A549 (cell line): ENCODE measurements at regions not wholly inside any gene's neighbourhood (a gene's known extent, or its start where the extent isn't known, plus 50 kb on each side); places are given as distances from the start of the nearest gene placed in this dataset.

ENCODE experiments used
- ATAC-seq, 2 experiments: fragments of 200-7000 bp in 1 of 2; fragments of >200 bp in 1 of 2; cut with Nextera tagmentation in 1 of 2; cut with Tn5 transposase in 1 of 2; 3 replicates each; pipeline versions ENCODE4 v1.8.0 to v1.9.1; 2018 to 2020; ENCODE audit warnings: mild to moderate bottlenecking in 1 of 2, moderate library complexity in 1 of 2
- CTCF ChIA-PET: fragments of 300-600 bp; sonication (Branson Sonifier 250); formaldehyde crosslinking; extraction: SDS; loops from one replicate; lab custom pipeline; 2021; ENCODE audit warnings: antibody characterized with exemption, inconsistent platforms; lab: Yijun Ruan, JAX
- POLR2A ChIA-PET: fragments of 350-600 bp; formaldehyde crosslinking; extraction: SDS; loops from one replicate; lab custom pipeline; 2021; ENCODE audit warnings: antibody characterized with exemption, inconsistent platforms; lab: Yijun Ruan, JAX
- DNase-seq, 2 experiments: peaks; one replicate each; pipeline versions ENCODE4 v3.0.0 to v3.0.0-alpha.2; 2011 to 2016; ENCODE audit warnings: low read depth in 1 of 2, low spot score in 1 of 2
- FAIRE-seq: peaks from 2 replicates; lab custom pipeline; 2011; peaks lifted over from hg19 to GRCh38; lab: Jason Lieb, UNC
- H3K27ac ChIP-seq, 2 experiments: fragments of >200 bp; sonication (Bioruptor Twin); formaldehyde crosslinking; 3 replicates each; pipeline ENCODE4 v1.5.1; 2016 to 2017
- H3K4me1 ChIP-seq: fragments of >200 bp; sonication (Bioruptor Twin); formaldehyde crosslinking; 3 replicates; pipeline ENCODE4 v1.6.1; 2016
- H3K4me2 ChIP-seq: fragments of >200 bp; sonication (Bioruptor Twin); formaldehyde crosslinking; 3 replicates; pipeline ENCODE4 v1.6.1; 2016
- H3K4me3 ChIP-seq: fragments of >200 bp; sonication (Bioruptor Twin); formaldehyde crosslinking; 3 replicates; pipeline ENCODE4 v1.5.1; 2016
- H3K9me3 ChIP-seq: fragments of >200 bp; sonication (Bioruptor Twin); formaldehyde crosslinking; 3 replicates; pipeline ENCODE4 v1.6.1; 2016
- BHLHE40 ChIP-seq: IDR thresholded peaks from 2 replicates; pipeline ENCODE4 v1.6.1; 2012; ENCODE audit warnings: low read depth, low read length, inconsistent platforms
- CBX2 ChIP-seq: fragments of 200-600 bp; sonication (generic); IDR thresholded peaks from 2 replicates; pipeline ENCODE4 v1.6.1; 2016; ENCODE audit warnings: low read depth, mild to moderate bottlenecking, borderline replicate concordance
- CEBPB ChIP-seq, 2 experiments: fragments of >200 bp in 1 of 2; sonication (Bioruptor Twin) in 1 of 2; formaldehyde crosslinking in 1 of 2; IDR thresholded peaks; 2 replicates each; pipeline ENCODE4 v1.6.1; 2012 to 2016
- CHD2 ChIP-seq: fragments of 150-350 bp; IDR thresholded peaks from 2 replicates; pipeline ENCODE4 v1.6.1; 2014; ENCODE audit warnings: low read length; ENCODE audit not compliant: partially characterized antibody
- EHMT2 ChIP-seq: fragments of 200-600 bp; sonication (generic); IDR thresholded peaks from 2 replicates; pipeline ENCODE4 v1.6.1; 2016; ENCODE audit warnings: antibody characterized with exemption, low read depth, mild to moderate bottlenecking, moderate library complexity
- EP300 ChIP-seq, 2 experiments: fragments of >200 bp; sonication (Bioruptor Twin); formaldehyde crosslinking; IDR thresholded peaks; 2 replicates in 1 of 2; 3 replicates in 1 of 2; pipeline ENCODE4 v1.6.1; 2016 to 2017
- HDAC2 ChIP-seq: fragments of 200-600 bp; sonication (generic); IDR thresholded peaks from 2 replicates; pipeline ENCODE4 v1.6.1; 2016
- HOXB5 ChIP-seq: fragments of 250-450 bp; sonication (Bioruptor Pico); IDR thresholded peaks from 2 replicates; pipeline ENCODE4 v1.5.0; 2020; ENCODE audit warnings: mild to moderate bottlenecking, moderate library complexity
- KDM1A ChIP-seq: fragments of 200-600 bp; sonication (generic); IDR thresholded peaks from 2 replicates; pipeline ENCODE4 v1.6.1; 2016; ENCODE audit warnings: low read depth, mild to moderate bottlenecking
- MAFK ChIP-seq: fragments of 450-650 bp; IDR thresholded peaks from 2 replicates; pipeline ENCODE4 v1.6.1; 2014; ENCODE audit not compliant: partially characterized antibody
- MAZ ChIP-seq: fragments of 150-350 bp; IDR thresholded peaks from 2 replicates; pipeline ENCODE4 v1.6.1; 2014; ENCODE audit warnings: antibody characterized with exemption, low read depth, low read length, borderline replicate concordance
- NFE2L2 ChIP-seq: fragments of 150-350 bp; conservative IDR thresholded peaks from 2 replicates; pipeline ENCODE4 v1.6.1; 2014; ENCODE audit warnings: low read length
- NR3C1 ChIP-seq: fragments of >200 bp; sonication (Bioruptor Twin); formaldehyde crosslinking; IDR thresholded peaks from 3 replicates; pipeline ENCODE4 v1.6.1; 2017
- POLR2AphosphoS2 ChIP-seq: conservative IDR thresholded peaks from 2 replicates; pipeline ENCODE4 v1.6.1; 2012; ENCODE audit warnings: low read length, improper control_type of control experiment, inconsistent platforms
- RNF2 ChIP-seq: fragments of 200-600 bp; sonication (generic); IDR thresholded peaks from 2 replicates; pipeline ENCODE4 v1.6.1; 2016; ENCODE audit warnings: low read depth, mild to moderate bottlenecking, antibody characterized with exemption, moderate library complexity, borderline replicate concordance
- WGBS: methylation state at CpG from one replicate; pipeline ENCODE4 v1.1.6; 2017; ENCODE audit errors: missing lambda C conversion rate; 5-methylcytosine and 5-hydroxymethylcytosine counted together
- TF ChIP-seq, protein P1 (sequence below): IDR thresholded peaks from 2 replicates; pipeline ENCODE4 v1.6.1; 2012
- TF ChIP-seq, protein P2 (sequence below): fragments of 150-350 bp; IDR thresholded peaks from 2 replicates; pipeline ENCODE4 v1.6.1; 2014; ENCODE audit warnings: low read depth, mild to moderate bottlenecking, low read length

DNA sequence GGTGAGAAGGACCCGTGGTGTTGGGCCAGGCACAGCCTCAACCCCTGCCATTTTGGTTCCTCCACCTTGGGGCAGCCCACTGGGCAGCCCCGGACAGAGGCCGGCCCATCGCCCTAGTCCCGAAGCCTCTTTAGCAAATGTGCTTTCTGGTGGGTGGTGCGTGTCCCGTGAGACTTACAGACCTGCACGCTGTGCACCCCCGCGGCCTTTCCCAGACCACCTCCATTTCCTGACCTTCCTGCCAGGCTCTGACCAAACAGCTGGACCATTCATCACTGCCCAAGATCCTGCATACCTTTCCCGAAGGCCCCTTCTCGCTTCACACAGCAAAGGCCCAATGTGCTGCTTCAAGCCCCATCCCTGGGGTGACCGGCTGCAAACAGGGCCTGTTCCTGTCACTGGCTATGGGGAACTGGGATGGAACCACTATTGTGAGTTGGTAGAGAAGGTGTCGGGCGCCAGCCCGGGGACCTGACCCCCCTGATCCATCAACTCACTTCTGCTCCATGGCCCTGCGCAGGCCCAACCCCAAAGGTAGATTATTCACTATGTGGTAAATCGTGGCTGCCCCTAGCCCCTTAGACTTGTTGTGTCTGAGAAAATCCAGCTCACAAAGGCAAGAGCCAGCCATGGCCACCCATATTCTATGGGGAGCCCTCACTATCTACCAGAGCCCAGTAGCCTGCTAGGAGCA lies 341.0 kb downstream of the EIPR1 start:
- WGBS: 77% methylated on average over 18 of the region's 18 CpGs

DNA sequence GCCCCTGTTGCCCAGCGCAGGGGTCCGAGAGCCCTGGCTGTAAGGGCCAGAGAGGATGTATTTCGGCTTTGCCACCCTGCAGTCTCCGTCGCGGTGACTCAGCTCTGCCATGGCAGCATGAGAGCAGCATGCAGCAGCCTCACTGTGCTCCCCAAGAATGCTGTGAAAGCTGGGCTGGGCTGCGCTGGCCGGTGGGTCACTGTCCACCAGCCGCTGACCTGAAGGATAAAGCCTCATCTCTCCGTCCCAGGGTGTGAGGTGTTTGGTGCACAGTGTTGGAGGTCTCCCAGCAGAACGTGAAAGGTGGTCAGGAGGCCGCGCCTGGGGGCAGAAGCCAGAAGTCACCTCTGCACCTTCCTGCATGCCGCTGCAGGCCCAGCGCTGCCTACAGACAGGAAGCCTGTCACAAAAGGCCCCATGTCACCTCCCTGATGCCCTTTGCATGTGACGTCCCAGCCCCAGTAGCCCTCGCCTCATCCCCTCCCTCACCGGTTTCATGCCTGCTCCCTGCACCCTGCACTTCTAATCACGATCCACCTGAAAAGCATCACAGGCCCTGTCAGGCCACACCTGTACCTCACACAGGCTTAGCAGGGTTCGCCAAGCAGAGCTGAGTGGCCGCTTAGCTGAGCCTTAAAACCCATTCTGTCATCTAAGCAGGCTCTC lies 342.1 kb downstream of the EIPR1 start:
- WGBS: 78% methylated on average over 16 of the region's 21 CpGs
- POLR2A ChIA-PET: no interaction called here
- no peak overlapping the region for H3K27ac ChIP-seq
- ATAC-seq: no peak
- no peaks in the 10 kb centered on the region for H3K4me1 ChIP-seq
- no peak for DNase-seq
- TF ChIP-seq CEBPB (IDR thresholded peaks at IDR 0.05) (no peak), CBX2 (no peak), HOXB5 (CRISPR knock-in tag) (no peak), MAFK (no peak), NR3C1 (no peak), MAZ (no peak), KDM1A (no peak), RNF2 (no peak), EHMT2 (no peak), NFE2L2 (no peak), BHLHE40 (no peak), EP300 (IDR thresholded peaks at IDR 0.05) (no peak), POLR2AphosphoS2 (no peak), CHD2 (no peak), HDAC2 (no peak)
- TF ChIP-seq, all 56 proteins: peak for 0
- Histone ChIP-seq H3K4me3 (no peak overlapping the region), H3K4me2 (no peak overlapping the region), H3K9me3 (no peaks in the 10 kb centered on the region)
- CTCF ChIA-PET: no interaction called here
- no peak for FAIRE-seq

More for the DNA sequence above, 341.0 kb downstream of the EIPR1 start:
- ATAC-seq: no peak
- no peak for TF ChIP-seq KDM1A
- Histone ChIP-seq H3K4me2 (no peak overlapping the region), H3K4me3 (no peak overlapping the region), H3K4me1 (no peaks in the 10 kb centered on the region), H3K27ac (no peak overlapping the region), H3K9me3 (no peaks in the 10 kb centered on the region)
- ChIA-PET CTCF (no interaction called here), POLR2A (no interaction called here)
- FAIRE-seq: no peak
- DNase-seq: no peak

DNA sequence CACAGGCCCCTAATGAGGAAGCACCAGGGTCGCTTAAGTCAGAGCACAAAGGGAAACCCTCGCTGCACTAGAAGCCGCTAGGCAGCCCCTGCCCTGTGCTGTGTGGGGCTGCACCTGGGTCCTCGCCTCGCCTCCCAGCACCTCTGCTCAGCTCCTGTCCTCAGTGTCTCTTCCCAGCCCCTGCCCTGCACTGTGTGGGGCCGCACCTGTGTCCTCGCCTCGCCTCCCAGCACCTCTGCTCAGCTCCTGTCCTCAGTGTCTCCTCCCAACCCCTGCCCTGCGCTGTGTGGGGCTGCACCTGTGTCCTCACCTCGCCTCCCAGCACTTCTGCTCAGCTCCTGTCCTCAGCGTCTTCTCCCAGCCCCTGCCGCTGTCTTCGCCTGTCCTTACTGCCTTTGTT lies 342.8 kb downstream of the EIPR1 start:
- 67% methylated on average over 13 of the region's 13 CpGs for WGBS
- CTCF ChIA-PET: no interaction called here

More for the DNA sequence above, 342.8 kb downstream of the EIPR1 start:
- H3K27ac ChIP-seq: no peak overlapping the region
- 0 out of 3 replicates have a peak, but pooled peaks cover 5% of the 10 kb centered on the region for H3K4me1 ChIP-seq
- TF ChIP-seq, protein P1, sequence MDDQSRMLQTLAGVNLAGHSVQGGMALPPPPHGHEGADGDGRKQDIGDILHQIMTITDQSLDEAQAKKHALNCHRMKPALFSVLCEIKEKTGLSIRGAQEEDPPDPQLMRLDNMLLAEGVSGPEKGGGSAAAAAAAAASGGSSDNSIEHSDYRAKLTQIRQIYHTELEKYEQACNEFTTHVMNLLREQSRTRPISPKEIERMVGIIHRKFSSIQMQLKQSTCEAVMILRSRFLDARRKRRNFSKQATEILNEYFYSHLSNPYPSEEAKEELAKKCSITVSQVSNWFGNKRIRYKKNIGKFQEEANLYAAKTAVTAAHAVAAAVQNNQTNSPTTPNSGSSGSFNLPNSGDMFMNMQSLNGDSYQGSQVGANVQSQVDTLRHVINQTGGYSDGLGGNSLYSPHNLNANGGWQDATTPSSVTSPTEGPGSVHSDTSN: no peak
- TF ChIP-seq, protein P2, sequence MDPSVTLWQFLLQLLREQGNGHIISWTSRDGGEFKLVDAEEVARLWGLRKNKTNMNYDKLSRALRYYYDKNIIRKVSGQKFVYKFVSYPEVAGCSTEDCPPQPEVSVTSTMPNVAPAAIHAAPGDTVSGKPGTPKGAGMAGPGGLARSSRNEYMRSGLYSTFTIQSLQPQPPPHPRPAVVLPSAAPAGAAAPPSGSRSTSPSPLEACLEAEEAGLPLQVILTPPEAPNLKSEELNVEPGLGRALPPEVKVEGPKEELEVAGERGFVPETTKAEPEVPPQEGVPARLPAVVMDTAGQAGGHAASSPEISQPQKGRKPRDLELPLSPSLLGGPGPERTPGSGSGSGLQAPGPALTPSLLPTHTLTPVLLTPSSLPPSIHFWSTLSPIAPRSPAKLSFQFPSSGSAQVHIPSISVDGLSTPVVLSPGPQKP: no peak
- TF ChIP-seq, all 56 proteins: peak for 0
- FAIRE-seq (no peak), ATAC-seq (peak; percentile 31 to 65; a peak in 5 of 6 replicates), DNase-seq (no peak)
- no peak overlapping the region for H3K4me2 ChIP-seq
- no peaks in the 10 kb centered on the region for H3K9me3 ChIP-seq
- no peak overlapping the region for H3K4me3 ChIP-seq
- POLR2A ChIA-PET: no interaction called here
